Hepatocyte (in vitro differentiated cells): ENCODE measurements at regions not wholly inside any gene's neighbourhood (a gene's known extent, or its start where the extent isn't known, plus 50 kb on each side); places are given as distances from the start of the nearest gene placed in this dataset.

Experiments
- DNase-seq: peaks from one replicate; pipeline ENCODE4 v3.0.0-alpha.2; 2016; ENCODE audit warnings: low spot score
- H2AFZ ChIP-seq: fragments of 200-600 bp; sonication (generic); 2 replicates; pipeline ENCODE4 v1.6.0; 2016; ENCODE audit warnings: antibody characterized with exemption, mild to moderate bottlenecking
- H3K27ac ChIP-seq: fragments of 200-600 bp; sonication (generic); 2 replicates; pipeline ENCODE4 v1.5.1; 2016; ENCODE audit warnings: mild to moderate bottlenecking
- H3K27me3 ChIP-seq: fragments of 200-600 bp; sonication (generic); 2 replicates; pipeline ENCODE4 v1.6.1; 2016
- H3K36me3 ChIP-seq: fragments of 200-600 bp; sonication (generic); replicated peaks from 2 replicates; pipeline ENCODE4 v1.5.1; 2016; ENCODE audit warnings: low read depth; ENCODE audit not compliant: insufficient read depth
- H3K4me1 ChIP-seq: fragments of 200-600 bp; sonication (generic); 2 replicates; pipeline ENCODE4 v1.5.1; 2016; ENCODE audit warnings: mild to moderate bottlenecking, moderate library complexity; ENCODE audit not compliant: insufficient read depth
- H3K4me2 ChIP-seq: fragments of 200-600 bp; sonication (generic); 2 replicates; pipeline ENCODE4 v1.6.0; 2016
- H3K4me3 ChIP-seq: fragments of 200-600 bp; sonication (generic); 2 replicates; pipeline ENCODE4 v1.5.1; 2016; ENCODE audit warnings: mild to moderate bottlenecking
- H3K79me2 ChIP-seq: fragments of 200-600 bp; sonication (generic); 2 replicates; pipeline ENCODE4 v1.6.0; 2017; ENCODE audit warnings: mild to moderate bottlenecking
- H3K9me2 ChIP-seq: fragments of 200-600 bp; sonication (generic); replicated peaks from 2 replicates; pipeline ENCODE4 v1.6.0; 2017; ENCODE audit warnings: mild to moderate bottlenecking; ENCODE audit not compliant: insufficient read depth
- H3K9me3 ChIP-seq: fragments of 200-600 bp; sonication (generic); 2 replicates; pipeline ENCODE4 v1.5.1; 2016; ENCODE audit warnings: low read depth, mild to moderate bottlenecking
- H4K20me1 ChIP-seq: fragments of 200-600 bp; sonication (generic); 2 replicates; pipeline ENCODE4 v1.6.0; 2016; ENCODE audit warnings: mild to moderate bottlenecking; ENCODE audit not compliant: insufficient read depth, poor library complexity, severe bottlenecking
- CTCF ChIP-seq: fragments of 200-600 bp; sonication (generic); IDR thresholded peaks from 2 replicates; pipeline ENCODE4 v1.5.1; 2016; ENCODE audit warnings: antibody characterized with exemption, mild to moderate bottlenecking; ENCODE audit not compliant: poor library complexity
- EZH2 ChIP-seq: fragments of 200-600 bp; sonication (generic); IDR thresholded peaks from 2 replicates; pipeline ENCODE4 v1.6.1; 2016; ENCODE audit warnings: antibody characterized with exemption, mild to moderate bottlenecking, borderline replicate concordance
- EZH2phosphoT487 ChIP-seq: fragments of 200-600 bp; sonication (generic); IDR thresholded peaks from one replicate; pipeline ENCODE4 v1.6.1; 2018; ENCODE audit warnings: antibody characterized with exemption, mild to moderate bottlenecking, low read depth, moderate library complexity; ENCODE audit not compliant: unreplicated experiment, severe bottlenecking
- WGBS: methylation state at CpG from one replicate; pipeline ENCODE4 v1.1.6; 2016; ENCODE audit warnings: low lambda C conversion rate; ENCODE audit errors: missing lambda C conversion rate; 5-methylcytosine and 5-hydroxymethylcytosine counted together

GRCh38 chr5:125476901-125477585, 730.6 kb upstream of the ZNF608 start:
- H3K4me1 ChIP-seq = no peaks in the 10 kb centered on the region
- no peaks in the 10 kb centered on the region for H3K27me3 ChIP-seq
- no peaks in the 10 kb centered on the region for H3K9me3 ChIP-seq
- H2AFZ ChIP-seq = no peak overlapping the region
- no peaks in the 10 kb centered on the region for H3K36me3 ChIP-seq
- H3K4me2 ChIP-seq = no peak overlapping the region
- no peaks in the 10 kb centered on the region for H3K9me2 ChIP-seq
- no peaks in the 10 kb centered on the region for H3K79me2 ChIP-seq
- no peaks in the 10 kb centered on the region for H4K20me1 ChIP-seq
- H3K4me3 ChIP-seq = no peak overlapping the region
- DNase-seq = no peak
- TF ChIP-seq EZH2 (no peak), EZH2phosphoT487 (no peak), CTCF (no peak)
- H3K27ac ChIP-seq = no peak overlapping the region
- 70% methylated on average over 3 of the region's 3 CpGs for WGBS

GRCh38 chr5:125477586-125477975, 731.1 kb upstream of the ZNF608 start:
- H3K27me3 ChIP-seq = no peaks in the 10 kb centered on the region
- H3K27ac ChIP-seq = no peak overlapping the region
- no peak overlapping the region for H3K4me3 ChIP-seq
- no peak for DNase-seq
- H3K9me3 ChIP-seq = no peaks in the 10 kb centered on the region
- no peak overlapping the region for H3K4me2 ChIP-seq
- no peaks in the 10 kb centered on the region for H3K4me1 ChIP-seq
- H2AFZ ChIP-seq = no peak overlapping the region
- TF ChIP-seq EZH2 (no peak), EZH2phosphoT487 (no peak), CTCF (no peak)
- 65% methylated on average over 1 of the region's 1 CpG for WGBS
- no peaks in the 10 kb centered on the region for H3K79me2 ChIP-seq
- H3K36me3 ChIP-seq = no peaks in the 10 kb centered on the region
- H4K20me1 ChIP-seq = no peaks in the 10 kb centered on the region
- H3K9me2 ChIP-seq = no peaks in the 10 kb centered on the region

- no peak for TF ChIP-seq CTCF
- TF ChIP-seq EZH2phosphoT487 = no peak
- no peak for TF ChIP-seq EZH2
- H3K4me2 ChIP-seq = no peak overlapping the region
- H3K79me2 ChIP-seq = no peaks in the 10 kb centered on the region
- no peaks in the 10 kb centered on the region for H3K36me3 ChIP-seq
- H3K9me2 ChIP-seq = no peaks in the 10 kb centered on the region
- H4K20me1 ChIP-seq = no peaks in the 10 kb centered on the region
- H3K9me3 ChIP-seq = no peaks in the 10 kb centered on the region
- H2AFZ ChIP-seq = no peak overlapping the region
- DNase-seq = no peak
- H3K27ac ChIP-seq = no peak overlapping the region
- WGBS = 97% methylated on average over 4 of the region's 4 CpGs
- H3K27me3 ChIP-seq = no peaks in the 10 kb centered on the region
- H3K4me1 ChIP-seq = no peaks in the 10 kb centered on the region
- no peak overlapping the region for H3K4me3 ChIP-seq
Observed at GRCh38 chr5:125478599-125478998, 732.2 kb upstream of the ZNF608 start.

DNA sequence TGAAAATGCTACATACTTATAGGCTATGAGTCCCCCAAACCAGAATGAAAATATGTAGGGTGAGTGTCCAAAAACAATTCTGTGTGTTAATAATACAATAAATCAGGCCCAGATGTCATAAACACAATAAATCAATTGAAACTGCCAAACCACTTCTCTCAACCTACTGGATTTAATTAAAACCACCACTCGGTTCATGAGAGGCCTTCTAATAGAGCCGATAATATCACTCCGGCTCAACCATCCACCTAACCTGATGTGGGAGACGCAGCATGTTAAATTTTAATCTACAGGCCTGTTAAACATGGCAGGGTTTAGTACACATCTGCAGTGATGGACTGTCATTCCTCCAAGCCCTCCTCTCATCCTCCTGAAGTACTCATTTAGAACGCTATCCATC, 734.5 kb upstream of the ZNF608 start:
- Histone ChIP-seq H3K27me3 (no peaks in the 10 kb centered on the region), H3K4me3 (no peak overlapping the region), H3K79me2 (no peaks in the 10 kb centered on the region), H3K4me1 (peaks cover 21% of the 10 kb centered on the region), H2AFZ (no peak overlapping the region), H4K20me1 (no peaks in the 10 kb centered on the region), H3K9me3 (no peaks in the 10 kb centered on the region), H3K27ac (no peak overlapping the region), H3K36me3 (no peaks in the 10 kb centered on the region), H3K9me2 (no peaks in the 10 kb centered on the region), H3K4me2 (no peak overlapping the region)
- no peak for DNase-seq
- no peak for TF ChIP-seq EZH2phosphoT487
- no peak for TF ChIP-seq EZH2
- no peak for TF ChIP-seq CTCF
- 46% methylated on average over 5 of the region's 5 CpGs for WGBS
